NB4 (cell line): ENCODE measurements at regions not wholly inside any gene's neighbourhood (a gene's known extent, or its start where the extent isn't known, plus 50 kb on each side); places are given as distances from the start of the nearest gene placed in this dataset.

ENCODE experiments used
- CTCF ChIP-seq: IDR thresholded peaks from one replicate; pipeline ENCODE4 v1.5.1; 2012; ENCODE audit warnings: low read depth, low read length
- MYC ChIP-seq: IDR thresholded peaks from 2 replicates; pipeline ENCODE4 v1.6.1; 2011; ENCODE audit warnings: low read depth, low read length
- POLR2A ChIP-seq: IDR thresholded peaks from 2 replicates; pipeline ENCODE4 v1.6.1; 2011; ENCODE audit warnings: mild to moderate bottlenecking; ENCODE audit not compliant: insufficient read length; ENCODE audit errors: extremely low read depth

DNA sequence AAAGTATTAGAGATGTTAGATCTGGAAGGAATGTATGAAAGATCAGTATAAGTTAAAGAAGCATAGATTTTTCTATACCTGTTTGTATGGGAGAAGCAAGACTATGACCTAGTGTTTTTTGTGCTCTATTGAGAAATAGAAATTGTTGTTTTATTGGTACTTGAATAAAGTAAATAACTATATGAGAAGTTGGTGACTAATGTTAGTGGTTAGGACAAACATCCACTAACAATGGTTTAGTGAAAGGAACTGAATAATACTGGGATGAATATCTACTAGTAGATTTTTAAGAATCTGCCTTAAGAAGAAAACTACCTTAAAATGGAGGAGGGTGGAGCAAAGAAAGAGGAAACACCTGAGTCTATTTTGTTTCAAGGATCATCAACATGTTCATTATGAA, 521.1 kb upstream of the POT1 start:
- TF ChIP-seq CTCF (no peak), POLR2A (no peak), MYC (no peak)
